ENCODE measurements at regions not wholly inside any gene's neighbourhood (a gene's known extent, or its start where the extent isn't known, plus 50 kb on each side); places are given as distances from the start of the nearest gene placed in this dataset.

GRCh38 chr21:35727830-35728229 lies 332.5 kb downstream of the SETD4 start:
- no peaks in the 10 kb centered on the region for H3K9me3 ChIP-seq (replicated peaks in 1 of 2; ENCODE audit: control insufficient read depth in 1 of 2, insufficient read depth in 1 of 2, low read length in 2 of 2)
- H3K36me3 Mint-ChIP-seq: no peaks in the 10 kb centered on the region
- H3K4me2 ChIP-seq (replicated peaks; ENCODE audit: extremely low read depth, low read length, poor library complexity, severe bottlenecking): no peak overlapping the region
- H3K9ac ChIP-seq (ENCODE audit: insufficient read depth, low read length, poor library complexity, severe bottlenecking): no peak overlapping the region
- peaks cover 0 to 13% (median 0%) of the 10 kb centered on the region in 3 donors for H3K27me3 Mint-ChIP-seq (ENCODE audit: low read depth in 3 of 3)
- H3K4me3 ChIP-seq (replicated peaks in 1 of 3; ENCODE audit: low read depth in 2 of 3, low read length in 3 of 3): no peak overlapping the region
- H3K4me3 Mint-ChIP-seq: no peak overlapping the region
- WGBS (ENCODE audit: insufficient coverage): 100% methylated on average over 1 of the region's 2 CpGs
- no peaks in the 10 kb centered on the region for H3K4me1 Mint-ChIP-seq
- H3K4me1 ChIP-seq (ENCODE audit: control insufficient read depth in 1 of 2, insufficient read depth in 2 of 2, low read length in 2 of 2): no peaks in the 10 kb centered on the region
- H3K27ac Mint-ChIP-seq: no peak overlapping the region
- H3K27ac ChIP-seq (ENCODE audit: low read depth in 1 of 2, low read length in 2 of 2): no peak overlapping the region
- no peak overlapping the region for H2AFZ ChIP-seq (ENCODE audit: insufficient read depth, low read depth, low read length, poor library complexity, severe bottlenecking)
- peaks cover 0 to 5% (median 2%) of the 10 kb centered on the region in 7 donors for H3K9me3 Mint-ChIP-seq
- H3K27me3 ChIP-seq (ENCODE audit: control insufficient read depth in 2 of 2, insufficient read depth in 2 of 2, low read length in 2 of 2): no peaks in the 10 kb centered on the region
- DNase-seq: no peak
- no peaks in the 10 kb centered on the region for H3K36me3 ChIP-seq (replicated peaks in 1 of 2; ENCODE audit: control insufficient read depth in 1 of 2, insufficient read depth in 2 of 2, low read length in 2 of 2)
- intact Hi-C loops (cut with micrococcal nuclease): no loop called here
- H4K20me1 ChIP-seq (ENCODE audit: insufficient read depth, low read length): no peaks in the 10 kb centered on the region
- H3K79me2 ChIP-seq (ENCODE audit: insufficient read depth, low read length): no peaks in the 10 kb centered on the region
- TF ChIP-seq CTCF (IDR thresholded peaks at IDR 0.05): no peak

GRCh38 chr21:35724156-35724555 lies 336.2 kb downstream of the SETD4 start:
- WGBS (ENCODE audit: insufficient coverage): 82% methylated on average over 2 of the region's 4 CpGs

More at GRCh38 chr21:35724156-35724555, 336.2 kb downstream of the SETD4 start:
- peaks cover 0 to 6% (median 3%) of the 10 kb centered on the region in 3 donors for H3K27me3 Mint-ChIP-seq (ENCODE audit: low read depth in 3 of 3)
- DNase-seq: no peak
- H3K27me3 ChIP-seq (ENCODE audit: control insufficient read depth in 2 of 2, insufficient read depth in 2 of 2, low read length in 2 of 2): no peaks in the 10 kb centered on the region
- no peak for TF ChIP-seq CTCF (IDR thresholded peaks at IDR 0.05)
- no peak overlapping the region for H2AFZ ChIP-seq (ENCODE audit: insufficient read depth, low read depth, low read length, poor library complexity, severe bottlenecking)
- H3K27ac Mint-ChIP-seq: no peak overlapping the region
- no peaks in the 10 kb centered on the region for H3K36me3 Mint-ChIP-seq
- no peaks in the 10 kb centered on the region for H4K20me1 ChIP-seq (ENCODE audit: insufficient read depth, low read length)
- no peak overlapping the region for H3K9ac ChIP-seq (ENCODE audit: insufficient read depth, low read length, poor library complexity, severe bottlenecking)
- no peaks in the 10 kb centered on the region for H3K79me2 ChIP-seq (ENCODE audit: insufficient read depth, low read length)
- H3K4me1 ChIP-seq (ENCODE audit: control insufficient read depth in 1 of 2, insufficient read depth in 2 of 2, low read length in 2 of 2): no peaks in the 10 kb centered on the region
- H3K27ac ChIP-seq (ENCODE audit: low read depth in 1 of 2, low read length in 2 of 2): no peak overlapping the region
- peaks cover 2 to 12% (median 8%) of the 10 kb centered on the region in 7 donors for H3K9me3 Mint-ChIP-seq
- H3K9me3 ChIP-seq (replicated peaks in 1 of 2; ENCODE audit: control insufficient read depth in 1 of 2, insufficient read depth in 1 of 2, low read length in 2 of 2): peaks cover 0 to 7% of the 10 kb centered on the region in 2 donors
- no peaks in the 10 kb centered on the region for H3K36me3 ChIP-seq (replicated peaks in 1 of 2; ENCODE audit: control insufficient read depth in 1 of 2, insufficient read depth in 2 of 2, low read length in 2 of 2)
- H3K4me3 ChIP-seq (replicated peaks in 1 of 3; ENCODE audit: low read depth in 2 of 3, low read length in 3 of 3): no peak overlapping the region
- intact Hi-C loops (cut with micrococcal nuclease): no loop called here
- no peak overlapping the region for H3K4me2 ChIP-seq (replicated peaks; ENCODE audit: extremely low read depth, low read length, poor library complexity, severe bottlenecking)
- peaks cover 13% of the 10 kb centered on the region for H3K4me1 Mint-ChIP-seq
- no peak overlapping the region for H3K4me3 Mint-ChIP-seq

Data from CD14-positive monocyte (primary cell).